HG02623 (cell line): ENCODE measurements at regions not wholly inside any gene's neighbourhood (a gene's known extent, or its start where the extent isn't known, plus 50 kb on each side); places are given as distances from the start of the nearest gene placed in this dataset.

ENCODE experiments used
- ATAC-seq: cut with Tn5 transposase; IDR thresholded peaks from one replicate; pipeline ENCODE4 v1.9.1; 2021; ENCODE audit warnings: moderate library complexity; ENCODE audit not compliant: unreplicated experiment

DNA sequence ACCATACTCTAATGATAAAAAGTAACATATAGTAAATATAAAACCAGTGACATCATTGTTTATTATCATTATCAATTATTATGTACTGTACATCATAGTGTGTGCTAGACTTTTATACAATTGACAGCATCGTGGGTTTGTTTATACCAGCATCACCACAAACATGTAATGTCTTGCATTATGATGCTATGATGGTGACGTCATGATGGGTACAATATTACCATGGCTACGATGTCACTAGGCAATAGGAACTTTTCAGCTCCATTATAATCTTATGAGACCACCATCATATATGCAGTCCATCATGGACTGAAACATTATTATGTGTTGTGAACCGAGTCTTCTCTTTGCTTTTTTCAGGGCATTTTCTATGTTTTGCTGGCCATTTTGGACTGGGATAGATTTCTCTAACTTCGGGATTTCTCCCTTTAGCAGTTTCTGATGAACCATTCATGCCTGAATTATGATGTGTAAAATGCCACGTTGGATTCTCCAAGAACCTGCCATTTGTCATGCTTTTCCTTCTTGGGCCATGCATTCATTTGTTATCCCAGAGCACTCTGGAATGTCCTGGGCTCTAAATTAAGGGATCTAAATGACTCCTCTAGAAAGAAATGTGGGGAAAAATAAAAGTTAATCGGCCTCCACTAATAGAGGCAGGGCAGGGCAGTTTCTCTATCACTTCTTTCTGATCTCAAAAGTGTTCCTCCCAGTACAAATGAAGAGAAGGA is 325.6 kb upstream of the TNP1 start:
- no peak for ATAC-seq

- ATAC-seq = no peak
Observed at GRCh38 chr2:217184242-217184641, 324.4 kb upstream of the TNP1 start.

DNA sequence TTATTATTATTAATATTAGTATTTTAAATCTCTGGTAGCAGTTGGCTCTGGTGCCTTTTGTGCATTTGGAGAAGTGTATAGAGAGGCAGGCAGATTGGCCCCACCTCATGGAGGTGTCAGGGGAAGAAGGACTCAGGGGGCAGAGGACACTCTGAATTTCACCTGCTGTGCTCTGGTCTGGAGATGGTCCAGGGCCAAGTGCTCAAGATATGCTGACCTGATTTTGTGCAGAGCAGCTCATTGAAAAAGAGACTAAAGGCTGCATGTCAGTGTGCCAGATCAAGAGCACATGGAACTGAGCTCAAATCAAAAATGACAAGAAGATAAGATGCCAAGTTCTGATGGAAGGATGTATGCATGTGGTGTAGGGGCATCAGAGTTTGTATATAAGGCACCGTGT is 323.6 kb upstream of the TNP1 start:
- ATAC-seq = no peak

DNA sequence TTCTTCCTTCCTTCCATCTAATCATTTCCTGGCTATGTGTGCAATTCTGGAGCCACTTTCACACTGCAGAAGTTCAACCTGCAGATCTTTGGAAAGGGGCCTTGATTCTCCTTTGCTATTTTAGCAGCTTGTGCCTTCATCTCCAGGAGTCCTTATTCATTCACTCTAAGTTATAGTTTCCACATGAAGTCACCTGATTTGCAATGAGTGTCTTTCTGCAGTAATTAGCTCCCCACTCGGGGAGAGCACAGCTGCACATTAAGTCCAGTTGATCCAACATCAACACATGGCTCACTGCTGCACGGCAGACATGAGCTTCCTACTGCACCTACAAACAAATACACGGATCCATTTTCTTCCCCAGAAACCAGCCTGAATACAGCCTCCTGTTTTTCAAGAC is 323.1 kb upstream of the TNP1 start:
- no peak for ATAC-seq

DNA sequence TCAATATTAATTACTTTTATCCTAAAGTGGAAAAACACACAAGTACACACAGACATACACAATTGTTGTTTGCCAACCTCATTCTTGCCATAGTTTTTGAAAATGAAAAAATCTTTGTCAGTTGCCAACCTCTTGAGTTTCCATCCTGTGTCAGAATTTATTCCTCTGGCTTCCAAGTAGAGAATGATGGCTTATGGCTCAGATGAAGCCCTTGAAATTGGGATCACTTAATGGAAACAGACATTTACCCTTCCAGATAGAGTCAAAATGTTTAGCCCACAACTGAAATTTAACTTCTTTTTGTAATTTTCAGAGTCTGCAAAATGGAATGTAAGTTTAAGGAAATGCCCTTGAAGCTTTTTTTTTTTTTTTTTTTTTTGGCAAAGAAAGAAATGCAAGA is 321.6 kb upstream of the TNP1 start:
- ATAC-seq = no peak

DNA sequence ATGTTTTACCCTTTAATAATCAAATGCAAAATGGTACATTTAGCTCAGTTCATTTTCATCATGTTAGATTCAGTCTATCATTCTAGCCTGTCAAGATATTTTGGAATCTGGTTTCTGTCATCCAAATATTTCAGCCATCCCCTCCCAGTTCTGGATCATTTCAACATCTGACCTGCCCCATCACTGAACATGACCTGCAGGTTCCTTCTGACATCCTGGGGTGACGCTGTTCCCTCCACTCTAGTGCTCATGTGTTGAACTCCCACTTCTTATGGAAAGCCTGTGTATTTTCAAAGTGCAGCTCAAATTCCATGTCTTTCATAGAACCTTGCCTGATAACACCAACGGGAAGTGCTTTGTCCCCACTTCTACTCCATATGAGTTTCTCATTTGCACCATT is 320.0 kb upstream of the TNP1 start:
- ATAC-seq = no peak

GRCh38 chr2:217178341-217178740 is 318.5 kb upstream of the TNP1 start:
- ATAC-seq = no peak

- ATAC-seq = no peak
Observed at GRCh38 chr2:217177720-217178119, 317.9 kb upstream of the TNP1 start.

DNA sequence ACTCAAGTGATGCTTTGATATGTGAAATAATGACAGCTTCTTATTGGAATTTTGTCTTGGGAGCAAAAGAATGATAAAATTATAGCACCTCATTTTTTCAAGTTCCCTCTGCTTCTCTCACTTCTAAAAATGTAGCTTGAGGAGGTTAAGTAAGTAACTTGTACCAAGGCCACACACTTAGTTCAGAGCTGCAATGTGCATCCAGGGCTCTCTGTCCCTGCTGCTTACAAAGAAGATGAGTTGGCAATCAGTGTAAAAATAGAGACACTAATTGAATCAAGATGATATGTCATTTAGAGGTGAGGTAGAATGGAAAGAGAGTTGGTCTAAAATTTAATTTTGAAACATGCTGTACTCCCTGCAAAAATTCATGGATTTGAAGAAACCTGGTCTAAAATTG is 312.0 kb upstream of the TNP1 start:
- ATAC-seq = no peak

- ATAC-seq = no peak
Observed at GRCh38 chr2:217168496-217168895, 308.6 kb upstream of the TNP1 start.

GRCh38 chr2:217167531-217167930 is 307.7 kb upstream of the TNP1 start:
- no peak for ATAC-seq

GRCh38 chr2:217166241-217166850 is 306.5 kb upstream of the TNP1 start:
- ATAC-seq = no peak

DNA sequence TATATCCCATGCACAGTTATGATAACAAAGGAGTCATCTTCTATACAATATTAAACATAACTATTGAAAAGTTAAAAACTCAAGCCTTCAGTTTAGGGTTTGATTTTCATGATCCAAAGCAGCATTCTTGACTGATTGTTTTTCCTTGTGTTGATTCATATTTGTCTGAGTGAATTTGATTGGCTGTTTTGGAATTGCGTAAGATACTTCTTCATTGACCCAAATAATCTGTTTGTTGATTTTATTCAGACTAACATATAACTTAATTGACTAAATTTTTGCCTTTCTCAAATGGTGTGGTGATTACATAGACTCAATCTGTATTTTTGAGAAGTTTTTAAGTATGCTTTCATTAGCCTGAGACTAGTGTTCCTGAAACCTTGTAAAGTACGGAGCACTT is 305.7 kb upstream of the TNP1 start:
- ATAC-seq = no peak

GRCh38 chr2:217163987-217164386 is 304.1 kb upstream of the TNP1 start:
- no peak for ATAC-seq

DNA sequence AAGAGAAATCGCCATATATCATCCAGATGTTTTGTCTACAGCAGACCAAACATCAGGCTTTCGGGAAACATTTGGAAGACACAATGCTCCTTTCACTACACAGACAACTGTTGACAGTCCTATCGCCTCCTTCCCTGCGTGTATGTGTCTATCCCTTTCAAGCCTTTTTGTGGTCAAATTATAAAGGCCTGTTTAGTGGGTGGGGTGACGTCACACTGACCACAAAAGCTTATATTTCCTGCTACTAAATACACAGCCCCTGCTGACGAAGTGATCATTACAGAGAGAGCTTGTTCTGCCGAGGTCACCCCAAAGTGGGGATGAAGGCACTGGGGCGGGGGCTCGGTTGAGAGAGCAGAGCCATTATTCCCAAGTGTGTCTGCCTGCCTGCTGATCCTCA is 302.7 kb upstream of the TNP1 start:
- ATAC-seq = no peak

- ATAC-seq = no peak
Observed at GRCh38 chr2:217160978-217161973, 301.4 kb upstream of the TNP1 start.

DNA sequence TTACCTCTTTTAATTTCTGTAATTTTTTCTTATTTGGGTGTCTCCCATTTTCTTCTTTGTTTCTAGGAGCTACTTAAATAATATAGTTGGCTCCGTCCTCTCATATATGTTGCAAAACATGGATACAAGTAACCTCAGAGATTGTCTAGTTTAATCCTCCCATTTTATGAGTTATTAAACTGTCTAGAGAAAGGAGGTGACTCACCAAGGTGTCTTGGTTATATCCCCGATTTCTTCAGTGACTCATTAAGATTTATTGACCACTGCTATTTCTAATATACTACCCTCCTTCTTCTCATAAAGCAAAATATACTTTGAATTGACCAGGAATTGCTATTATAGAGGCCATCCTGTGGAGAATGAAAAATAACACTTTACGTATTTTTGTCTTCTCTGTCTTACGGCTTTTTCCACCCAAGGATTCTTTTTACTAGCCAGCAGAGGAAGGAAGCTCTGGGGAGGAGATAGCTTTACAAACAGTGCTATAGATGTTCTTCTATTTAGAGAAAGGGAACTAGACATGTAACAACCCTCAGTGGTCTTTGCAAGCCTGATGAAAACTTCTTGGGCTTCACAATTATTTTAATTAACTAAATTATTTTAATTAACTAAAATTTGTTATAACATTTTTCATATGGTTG is 300.4 kb upstream of the TNP1 start:
- ATAC-seq = no peak

DNA sequence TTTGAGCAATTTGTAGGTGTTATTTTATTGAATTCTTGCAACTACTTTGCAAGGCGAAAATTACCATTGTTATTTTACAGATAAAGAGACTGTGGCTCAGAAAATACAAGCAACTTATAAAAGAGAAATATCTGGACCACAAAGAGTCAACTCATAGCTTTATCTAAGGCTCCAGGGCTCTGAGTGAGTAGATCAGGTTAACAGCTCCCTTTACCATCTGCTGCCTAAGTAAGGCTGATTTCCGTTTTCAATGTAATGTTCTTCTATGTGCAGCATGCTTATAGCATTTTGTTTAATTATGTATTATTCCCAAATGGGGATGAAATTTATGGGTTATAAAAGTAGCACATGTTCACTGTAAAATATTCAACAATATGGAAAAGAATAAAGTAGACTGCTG is 299.1 kb upstream of the TNP1 start:
- ATAC-seq = no peak

DNA sequence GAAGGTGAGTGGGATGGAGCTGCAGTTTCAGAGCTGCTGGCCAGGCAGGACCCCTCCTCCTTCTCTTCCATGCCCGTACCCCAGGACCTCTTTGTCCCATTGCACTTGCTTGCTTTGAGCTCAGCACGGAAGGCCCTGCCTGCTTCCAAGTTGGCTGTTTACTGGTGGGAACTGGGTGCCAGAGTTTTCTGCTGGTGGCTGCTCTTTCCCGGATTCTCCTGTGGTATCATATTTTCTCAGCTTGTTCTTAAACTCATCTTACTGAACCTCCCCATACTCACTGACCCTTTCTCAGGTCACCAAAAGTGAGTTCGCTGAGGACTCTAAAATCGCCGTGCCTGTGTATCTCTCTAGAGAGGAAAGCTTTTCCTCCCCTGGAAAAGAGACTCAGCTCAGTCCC is 297.7 kb upstream of the TNP1 start:
- ATAC-seq = no peak

DNA sequence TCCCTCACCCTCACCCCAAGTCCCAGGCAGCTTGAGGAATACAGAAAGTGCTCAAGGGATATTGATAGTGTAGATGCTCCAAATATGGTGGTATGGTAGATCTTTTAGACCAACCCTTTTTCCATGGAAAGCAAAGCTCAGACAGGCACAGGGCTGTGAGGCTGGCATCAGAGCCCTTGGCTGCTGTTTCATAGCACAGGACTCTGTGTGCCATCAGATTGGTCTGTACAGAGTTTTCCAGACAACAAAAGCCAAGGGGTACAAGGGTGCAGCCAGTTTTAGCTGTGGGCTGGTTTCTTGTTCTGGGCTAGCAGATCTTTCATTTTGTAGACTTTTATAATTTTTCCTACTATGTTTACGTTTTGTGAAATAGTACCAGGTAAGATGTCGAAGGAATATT is 296.9 kb upstream of the TNP1 start:
- no peak for ATAC-seq

- ATAC-seq = no peak
Observed at GRCh38 chr2:217154923-217155322, 295.1 kb upstream of the TNP1 start.
